GM21717 (cell line): ENCODE measurements at regions not wholly inside any gene's neighbourhood (a gene's known extent, or its start where the extent isn't known, plus 50 kb on each side); places are given as distances from the start of the nearest gene placed in this dataset.
"Not testable (repeated sequence)": the region's sequence is repeated elsewhere in the genome, so short reads cannot be mapped to it uniquely, and the experiment has no call there.

Source experiments
- ATAC-seq: cut with Tn5 transposase; IDR thresholded peaks from one replicate; pipeline ENCODE4 v1.9.1; 2021; ENCODE audit warnings: mild to moderate bottlenecking, moderate library complexity; ENCODE audit not compliant: unreplicated experiment

DNA sequence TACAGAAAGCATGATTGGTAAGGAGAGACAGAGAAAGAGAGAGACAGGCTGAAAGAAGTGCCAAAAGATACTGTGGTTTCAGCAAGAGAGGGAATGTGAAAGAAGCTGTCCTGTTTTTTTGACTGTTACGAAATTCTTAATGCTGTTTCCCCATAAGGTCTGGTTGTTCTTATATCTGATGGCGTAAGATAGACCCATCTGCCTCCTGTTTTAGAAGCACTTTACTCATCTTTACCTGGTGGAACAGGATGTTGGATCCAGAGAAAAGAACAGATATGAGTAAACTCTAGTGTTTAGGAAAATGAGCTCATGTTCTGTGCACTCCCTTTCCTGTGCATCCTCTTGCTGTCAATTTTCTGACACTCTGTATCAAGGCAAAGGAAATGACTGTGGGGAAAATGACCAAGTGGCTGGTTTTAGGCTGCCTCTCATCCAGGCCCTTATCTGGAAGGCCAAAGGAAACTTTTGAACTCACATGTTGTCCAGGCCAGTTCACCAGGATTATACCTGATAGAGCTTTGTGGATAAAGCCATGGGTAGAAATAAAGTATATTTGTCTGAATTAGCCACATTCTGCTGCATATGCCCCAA is 311.7 kb upstream of the HTR2C start:
- ATAC-seq, result no peak

DNA sequence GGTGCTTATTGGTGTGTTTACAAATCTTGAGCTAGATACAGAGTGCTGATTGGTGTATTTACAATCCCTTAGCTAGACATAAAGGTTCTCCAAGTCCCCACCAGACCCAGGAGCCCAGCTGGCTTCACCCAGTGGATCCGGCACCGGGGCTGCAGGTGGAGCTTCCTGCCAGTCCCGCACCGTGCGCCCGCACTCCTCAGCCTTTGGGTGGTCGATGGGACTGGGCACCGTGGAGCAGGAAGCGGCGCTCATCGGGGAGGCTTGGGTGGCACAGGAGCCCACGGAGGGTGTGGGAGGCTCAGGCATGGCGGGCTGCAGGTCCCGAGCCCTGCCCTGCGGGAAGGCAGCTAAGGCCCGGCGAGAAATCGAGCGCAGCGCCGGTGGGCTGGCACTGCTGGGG is 313.5 kb upstream of the HTR2C start:
- not testable (repeated sequence) for ATAC-seq

DNA sequence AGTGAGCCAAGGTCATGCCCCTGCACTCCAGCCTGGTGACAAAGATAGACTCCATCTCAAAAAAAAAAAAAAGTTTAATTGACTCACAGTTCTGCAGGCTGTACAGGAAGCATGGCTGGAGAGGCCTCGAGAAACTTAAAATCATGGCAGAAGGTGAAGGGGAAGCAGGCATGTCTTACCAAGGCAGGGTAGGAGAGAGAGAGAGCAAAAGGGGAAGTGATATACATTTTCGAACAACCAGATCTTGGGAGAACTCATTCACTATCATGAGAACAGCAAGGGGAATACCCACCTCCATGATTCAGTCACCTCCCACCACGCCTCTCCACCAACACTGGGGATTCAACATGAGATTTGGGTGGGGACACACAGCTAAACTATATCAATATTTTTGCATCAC is 315.2 kb upstream of the HTR2C start:
- ATAC-seq, result no peak

DNA sequence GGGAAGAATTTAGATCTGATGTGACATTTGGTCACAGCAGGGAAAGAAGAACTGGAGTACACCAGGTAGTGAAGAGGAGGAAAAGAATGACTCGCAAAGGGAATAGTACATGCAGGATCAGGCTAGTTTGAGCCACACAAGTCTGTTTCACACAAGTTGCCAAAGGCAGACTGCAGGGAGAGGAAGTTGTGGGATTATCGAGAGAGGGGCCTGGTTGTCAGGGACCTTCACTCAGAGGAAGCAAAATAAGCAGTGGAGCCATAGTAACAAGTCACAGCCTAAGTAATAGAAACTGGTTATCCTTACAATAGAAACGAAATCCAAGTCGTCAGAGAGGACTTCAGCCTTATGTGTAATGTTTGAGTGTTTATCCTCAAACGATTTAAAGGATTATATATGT is 316.7 kb upstream of the HTR2C start:
- no peak for ATAC-seq

DNA sequence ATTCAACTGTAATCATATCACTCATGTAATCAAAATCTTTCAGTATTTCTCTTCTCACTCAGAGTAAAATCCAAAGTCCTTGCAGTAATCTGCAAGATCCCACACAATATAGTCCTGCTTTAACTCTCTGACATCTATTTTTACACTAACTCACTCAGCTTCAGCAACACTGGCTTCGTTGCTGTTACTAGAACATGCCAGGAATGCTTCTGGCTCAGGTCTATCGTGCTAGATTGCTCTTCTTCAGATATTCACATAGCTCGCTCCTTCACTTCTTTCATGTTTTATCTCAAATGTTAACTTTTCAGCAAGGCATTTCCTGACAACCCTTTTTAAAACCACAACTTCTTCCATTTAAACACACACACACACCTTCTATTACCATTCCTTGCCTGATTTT is 331.7 kb upstream of the HTR2C start:
- no peak for ATAC-seq

DNA sequence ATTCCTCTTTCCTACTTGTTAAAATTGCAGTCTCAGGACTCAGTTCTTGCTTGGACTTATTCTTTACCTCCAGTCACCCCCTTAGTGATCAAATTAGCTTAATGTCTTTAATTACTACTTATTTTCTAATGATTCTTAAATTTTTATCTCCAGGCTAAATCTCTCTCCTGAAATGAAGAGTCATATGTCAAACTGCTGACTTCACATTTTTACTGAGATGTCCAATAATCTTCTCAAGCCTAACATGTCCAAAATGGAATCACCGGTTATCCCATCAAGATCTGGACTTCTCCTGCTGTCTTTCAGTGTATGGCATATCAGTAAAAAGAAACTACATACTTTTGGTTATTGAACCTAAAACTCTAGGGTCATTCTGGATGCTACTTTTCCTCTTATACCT is 332.3 kb upstream of the HTR2C start:
- no peak for ATAC-seq

DNA sequence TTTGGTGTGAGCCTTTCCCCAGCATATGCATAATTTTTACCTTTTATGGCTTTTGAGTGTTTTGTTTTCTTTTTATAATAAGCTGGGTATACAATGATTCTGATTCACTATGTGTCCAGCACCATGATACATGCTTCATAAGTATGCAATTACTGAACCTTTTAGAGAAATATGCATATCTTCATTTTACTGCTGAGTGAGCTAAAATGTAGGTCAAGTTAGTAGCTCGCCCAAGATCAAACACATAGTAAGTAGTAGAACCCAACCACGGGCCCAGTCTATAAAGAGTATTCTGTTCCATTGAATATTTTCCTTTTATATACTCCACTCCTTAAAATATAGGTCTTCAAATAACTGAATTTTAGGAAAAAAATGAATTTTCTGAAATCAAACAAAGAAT is 362.4 kb upstream of the HTR2C start:
- ATAC-seq, result no peak

DNA sequence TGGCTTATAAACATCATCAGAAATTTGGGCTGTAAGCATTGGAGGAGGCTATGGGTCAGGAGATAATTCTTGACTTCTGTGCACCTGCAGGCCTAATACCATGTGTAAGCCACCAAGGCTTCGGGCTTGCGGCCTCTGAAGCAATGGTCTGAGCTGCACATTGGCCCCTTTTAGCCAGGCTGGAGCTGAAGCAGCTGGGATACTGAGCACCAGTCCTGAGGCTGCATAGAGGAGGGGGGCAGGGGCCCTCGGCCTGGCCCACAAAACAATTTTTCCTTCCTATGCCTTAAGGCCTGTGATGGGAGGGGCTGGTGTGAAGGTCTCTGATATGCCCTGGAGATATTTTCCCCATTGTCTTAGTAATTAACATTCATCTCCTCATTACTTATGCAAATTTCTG is 373.0 kb upstream of the HTR2C start:
- ATAC-seq, result no peak

DNA sequence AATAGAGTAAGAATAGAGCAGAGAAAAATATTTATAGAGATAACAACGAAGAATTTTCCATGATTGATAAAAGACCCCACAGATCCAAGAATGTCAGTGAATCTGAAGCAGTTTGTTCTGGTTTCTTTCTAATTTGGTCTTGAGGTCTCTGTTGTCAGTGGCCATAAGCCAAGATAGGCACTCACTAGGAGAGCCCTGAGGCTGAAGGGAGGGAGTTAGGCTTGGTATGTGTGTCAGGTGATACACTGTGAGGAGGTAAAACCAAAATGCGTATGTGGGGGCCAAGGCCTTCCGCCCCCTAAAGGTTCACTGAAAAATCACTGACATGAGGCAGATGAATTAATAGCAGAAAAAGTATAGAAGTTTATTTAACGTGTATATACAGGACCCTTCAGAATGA is 382.3 kb upstream of the HTR2C start:
- no peak for ATAC-seq

DNA sequence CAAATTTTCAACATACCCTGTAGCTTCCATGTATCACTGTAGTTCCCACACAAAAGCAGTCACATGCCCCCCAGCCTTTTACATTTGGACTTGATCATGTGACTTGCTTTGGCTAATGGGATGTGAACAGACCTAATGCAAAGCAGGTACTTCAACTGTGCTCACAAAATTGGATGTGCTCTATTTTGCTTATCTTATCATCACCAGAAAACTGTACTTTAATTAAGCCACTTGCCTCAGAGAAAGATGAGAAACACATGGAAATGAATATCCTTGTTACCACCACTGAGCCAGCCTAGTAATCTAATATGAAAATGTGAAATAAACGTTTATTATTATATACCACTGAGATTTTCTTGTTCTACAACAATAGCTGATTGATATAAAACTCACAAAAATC is 402.7 kb upstream of the HTR2C start:
- no peak for ATAC-seq

DNA sequence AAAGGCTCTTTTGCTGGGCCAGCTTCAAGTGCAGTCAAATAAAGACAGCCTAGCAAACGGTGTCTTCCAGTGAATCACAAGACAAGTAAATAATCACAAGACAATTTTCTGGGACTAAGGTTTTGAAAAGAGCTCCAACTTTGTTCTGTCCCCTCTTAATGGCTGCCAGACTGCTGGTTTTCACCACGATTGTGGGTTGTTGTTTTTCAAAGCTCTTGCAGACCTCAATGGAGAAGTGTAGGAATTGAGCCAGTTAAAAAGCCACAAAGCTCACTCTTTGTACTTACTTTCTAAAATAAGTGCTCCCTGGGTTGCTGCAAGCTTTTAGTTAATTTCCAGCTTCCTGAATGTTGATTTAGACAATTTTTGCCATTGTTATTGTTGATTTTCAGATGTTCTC is 405.8 kb upstream of the HTR2C start:
- ATAC-seq, result no peak

DNA sequence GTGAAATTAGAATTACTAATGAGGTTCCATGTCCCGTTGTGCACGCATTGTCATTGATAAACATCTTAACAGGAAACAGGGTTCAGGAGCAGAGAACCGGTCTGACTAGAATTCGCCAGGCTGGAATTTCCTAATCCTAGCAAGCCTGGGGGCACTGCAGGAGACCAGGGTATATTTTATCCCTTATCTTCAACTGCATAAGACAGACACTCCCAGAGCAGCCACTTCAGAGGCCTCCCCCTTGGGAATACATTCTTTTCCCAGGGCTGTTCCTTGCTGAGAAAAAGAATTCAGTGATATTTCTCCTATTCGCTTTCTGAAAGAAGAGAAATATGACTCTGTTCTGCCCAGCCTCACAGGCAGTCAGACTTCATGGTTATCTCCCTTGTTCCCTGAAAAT is 416.6 kb upstream of the HTR2C start:
- not testable (repeated sequence) for ATAC-seq

DNA sequence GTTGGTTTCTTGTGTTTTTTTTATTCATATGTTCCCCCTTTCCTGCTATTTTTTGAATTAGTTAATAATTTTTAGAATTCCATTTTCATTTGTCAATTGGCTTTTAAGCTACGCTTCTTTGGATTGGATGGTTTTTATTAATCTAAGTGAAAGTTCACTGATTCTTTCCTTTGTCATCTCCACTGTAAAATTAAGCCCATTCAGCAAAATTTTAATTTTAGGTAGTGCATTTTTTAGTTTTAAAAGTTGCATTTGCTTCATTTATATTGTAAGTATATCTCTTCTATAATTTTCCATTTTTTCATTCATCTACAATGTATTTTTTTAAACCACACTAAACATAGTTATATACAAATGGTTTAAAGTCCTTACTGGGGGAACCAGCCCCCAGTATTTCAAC is 417.3 kb upstream of the HTR2C start:
- ATAC-seq, result no peak

DNA sequence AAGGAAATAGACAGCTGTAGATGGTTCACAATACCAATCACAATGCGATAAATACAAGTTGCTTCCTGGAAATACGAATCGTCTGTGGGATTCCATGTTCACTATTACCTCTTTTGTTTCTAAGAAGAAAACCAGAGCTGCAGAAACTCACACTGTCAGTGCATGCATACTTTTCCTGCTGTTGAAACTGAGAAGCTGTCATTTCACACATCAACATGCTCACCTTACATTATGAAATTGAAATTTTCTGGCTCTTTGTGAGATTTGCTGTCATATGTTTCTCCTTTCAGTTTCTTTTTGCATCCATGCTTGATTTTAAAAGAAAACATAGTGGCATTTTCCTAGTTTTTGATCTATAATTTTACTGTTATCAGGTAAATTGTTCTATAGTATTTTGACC is 418.3 kb upstream of the HTR2C start:
- no peak for ATAC-seq

DNA sequence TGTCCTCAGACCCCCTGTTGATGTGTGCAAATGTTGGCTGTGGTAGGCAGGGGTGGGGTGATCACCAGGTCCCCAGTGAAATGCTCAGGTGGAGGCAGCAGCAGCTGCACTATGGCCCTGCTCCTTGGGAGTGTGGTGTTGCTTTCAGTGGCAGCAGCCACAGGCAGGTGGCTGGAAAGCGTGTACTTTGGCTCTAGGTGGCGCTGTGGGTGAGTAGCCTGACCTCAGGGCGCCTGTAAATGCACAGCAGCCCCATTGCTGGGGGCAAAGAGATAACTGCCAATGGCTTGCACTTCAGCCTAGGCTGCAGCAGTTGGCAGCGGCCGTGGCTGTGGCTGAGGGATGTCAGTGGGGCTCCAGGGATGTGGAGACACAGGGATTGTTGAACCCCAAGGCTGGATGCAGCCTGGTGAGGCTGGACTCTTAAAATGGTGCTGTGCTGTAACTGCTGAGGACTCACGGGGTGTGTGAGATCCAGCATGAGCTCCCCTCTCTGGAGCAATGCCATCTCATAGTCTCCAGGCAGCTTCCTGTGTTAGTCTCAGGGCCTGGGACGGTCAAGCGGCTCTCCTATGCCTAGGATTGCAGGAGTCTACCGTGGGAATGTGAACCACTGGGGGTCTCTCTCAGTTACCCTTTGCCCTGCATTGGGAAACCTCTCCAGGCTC is 421.7 kb upstream of the HTR2C start:
- no peak for ATAC-seq

DNA sequence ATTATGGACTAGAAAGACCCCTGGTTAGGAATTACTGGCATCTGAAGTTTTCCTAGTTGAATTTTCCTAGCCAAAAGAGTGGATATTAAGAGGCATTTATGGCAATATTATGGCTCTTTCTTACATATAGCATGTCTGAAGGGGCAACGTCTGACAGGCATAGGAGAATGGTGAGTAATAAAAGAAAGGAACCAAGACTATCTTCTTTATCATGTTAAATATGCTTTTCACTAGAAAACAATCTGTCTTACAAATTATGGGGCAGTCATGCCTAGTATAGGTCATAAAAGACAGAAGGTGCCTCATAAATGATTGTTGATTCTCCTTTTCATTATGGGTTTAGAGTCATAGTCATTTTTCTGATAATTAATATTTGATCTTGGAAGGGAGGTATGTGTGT is 431.1 kb upstream of the HTR2C start:
- ATAC-seq, result no peak

DNA sequence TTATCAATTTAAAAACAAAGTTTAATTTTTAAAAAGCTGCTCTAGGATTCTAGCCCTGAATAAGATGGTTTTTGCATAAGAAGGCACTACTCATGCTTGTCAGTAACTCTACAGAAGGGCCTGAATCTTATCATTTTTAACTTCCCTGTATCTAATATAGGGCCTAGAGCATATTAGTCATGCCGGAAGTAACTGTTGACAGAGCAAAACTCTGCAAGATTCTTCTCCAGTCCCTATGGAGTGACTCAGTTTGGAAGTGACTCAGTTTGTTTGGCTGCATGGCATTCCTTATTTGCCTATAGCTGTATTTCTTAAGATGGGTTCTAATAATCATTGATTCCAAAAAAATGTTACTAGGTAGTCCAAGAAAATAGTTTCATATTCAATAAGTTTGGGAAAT is 431.8 kb upstream of the HTR2C start:
- no peak for ATAC-seq

DNA sequence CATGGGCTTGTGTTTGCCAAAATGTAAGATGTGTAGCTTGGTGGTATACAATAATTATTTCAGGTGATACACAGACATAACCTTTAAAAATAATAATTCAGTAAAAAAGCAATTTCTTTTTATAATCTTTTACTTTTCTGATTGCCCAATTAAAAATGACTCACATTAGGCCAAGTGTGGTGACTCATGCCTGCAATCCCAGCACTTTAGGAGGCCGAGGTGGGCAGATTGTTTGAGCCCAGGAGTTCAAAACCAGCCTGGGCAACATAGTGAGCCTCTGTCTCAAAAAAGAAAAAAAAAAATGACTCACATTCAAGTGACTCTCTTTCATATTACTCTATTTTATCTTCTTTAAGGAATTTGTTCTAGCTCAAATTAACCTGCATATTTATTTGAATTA is 449.4 kb upstream of the HTR2C start:
- ATAC-seq, result no peak

DNA sequence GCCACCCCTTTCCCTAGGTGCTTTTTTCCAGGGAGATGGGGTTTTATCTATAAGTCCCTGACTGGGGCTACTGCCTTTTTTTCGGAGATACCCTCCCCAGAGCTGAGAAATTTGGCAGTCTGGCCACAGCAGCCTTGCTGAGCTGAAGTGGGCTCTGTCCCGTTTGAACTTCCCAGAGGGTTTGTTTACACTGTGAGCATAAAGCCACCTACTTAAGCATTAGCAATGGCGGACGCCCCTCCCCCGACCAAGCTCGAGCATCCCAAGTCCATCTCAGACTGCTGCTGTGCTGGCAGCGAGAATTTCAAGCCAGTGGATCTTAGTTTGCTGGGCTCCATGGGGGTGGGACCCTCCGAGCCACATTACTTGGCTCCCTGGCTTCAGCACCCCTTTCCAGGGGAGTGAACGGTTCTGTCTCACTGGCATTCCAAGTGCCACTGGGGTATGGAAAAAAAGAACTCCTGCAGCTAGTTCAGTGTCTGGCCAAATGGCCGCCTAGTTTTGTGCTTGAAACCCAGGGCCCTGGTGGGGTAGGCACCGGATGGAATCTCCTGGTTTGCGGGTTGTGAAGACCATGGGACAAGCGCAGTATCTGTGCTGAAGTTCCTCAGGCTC is 456.4 kb upstream of the HTR2C start:
- ATAC-seq, result no peak

DNA sequence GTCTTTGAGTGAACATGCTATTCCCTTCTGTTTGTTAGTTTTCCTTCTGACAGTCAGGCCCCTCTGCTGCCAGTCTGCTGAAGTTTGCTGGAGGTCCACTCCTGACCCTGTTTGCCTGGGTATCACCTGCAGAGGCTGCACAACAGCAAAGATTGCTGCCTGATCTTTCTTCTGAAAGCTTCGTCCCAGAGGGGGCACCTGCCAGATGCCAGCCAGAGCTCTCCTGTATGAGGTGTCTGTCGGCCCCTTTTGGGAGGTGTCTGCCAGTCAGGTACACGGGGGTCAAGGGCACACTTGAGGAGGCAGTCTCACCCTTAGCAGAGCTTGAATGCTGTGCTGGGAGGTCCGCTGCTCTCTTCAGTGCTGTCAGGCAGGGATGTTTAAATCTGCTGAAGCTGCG is 456.9 kb upstream of the HTR2C start:
- no peak for ATAC-seq

DNA sequence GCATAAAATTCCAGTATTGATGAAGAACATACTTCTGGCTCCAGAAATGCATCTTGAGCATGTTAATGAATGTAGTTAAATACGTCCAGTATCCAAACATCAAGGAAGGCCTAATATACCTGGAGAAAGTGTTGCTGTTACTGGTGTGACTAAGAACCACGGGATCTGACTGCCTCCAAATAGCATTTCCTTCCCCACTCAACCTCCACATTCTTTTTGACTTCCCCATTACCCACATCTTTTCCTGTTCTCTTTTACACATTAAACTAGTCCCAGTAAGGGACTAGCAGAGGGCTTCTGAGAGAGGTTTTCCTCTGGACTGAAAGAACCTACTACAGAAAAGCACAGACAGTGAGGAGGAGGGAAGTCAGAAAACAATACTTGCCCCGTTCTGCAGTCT is 482.8 kb upstream of the HTR2C start:
- ATAC-seq, result no peak

DNA sequence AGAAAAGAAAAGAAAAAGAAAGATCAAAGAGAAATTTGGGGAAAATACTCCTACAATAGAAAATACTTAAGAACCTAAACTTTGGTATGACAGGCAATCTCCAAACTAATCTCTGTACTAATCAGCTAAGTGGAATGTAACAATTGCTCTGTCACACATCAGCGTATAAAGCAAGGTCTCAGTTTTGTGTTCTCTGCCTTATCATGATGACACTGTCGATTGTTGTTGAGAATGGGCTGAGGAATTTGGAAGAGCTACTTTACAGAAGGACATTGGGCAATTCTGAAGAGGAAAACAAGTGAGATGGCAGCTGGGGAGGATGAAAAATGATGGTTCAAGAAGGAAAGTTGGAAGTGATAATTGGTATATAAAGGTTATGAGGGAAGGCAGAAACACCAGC is 486.0 kb upstream of the HTR2C start:
- no peak for ATAC-seq

DNA sequence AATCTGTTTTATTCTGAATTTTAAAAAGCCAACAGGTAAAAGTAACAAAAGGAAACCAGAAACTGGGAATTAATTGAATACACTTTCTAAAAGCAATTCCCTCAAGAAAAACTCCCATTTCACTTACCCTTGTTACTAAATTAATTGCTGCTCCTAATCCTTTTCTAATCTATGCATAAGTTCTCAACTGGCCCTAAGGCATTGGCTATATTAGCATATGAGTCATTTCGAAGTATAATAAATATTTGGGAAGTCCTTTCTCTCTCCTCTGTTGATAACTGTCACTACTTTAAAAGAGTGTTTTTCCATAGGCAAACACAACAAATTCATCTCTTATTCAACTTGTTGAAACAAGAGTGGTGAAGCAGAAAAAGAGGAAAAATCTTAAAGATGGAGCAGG is 486.5 kb upstream of the HTR2C start:
- ATAC-seq, result no peak
